ENCODE measurements at regions not wholly inside any gene's neighbourhood (a gene's known extent, or its start where the extent isn't known, plus 50 kb on each side); places are given as distances from the start of the nearest gene placed in this dataset.
A peak's percentile ranks its signal among the peaks of the same experiment; 100 is the strongest.

- intact Hi-C loops (cut with micrococcal nuclease): loop anchor here (2.0 to 5.0 kb wide), 2 partner anchors 62 to 236 kb away; no protein-coding TSS in a partner anchor
- H3K9me2 ChIP-seq (replicated peaks; ENCODE audit: low read length): no peaks in the 10 kb centered on the region
- CTCF ChIA-PET: interaction anchor here (0.6 kb wide), 1 partner anchor 62 kb away, joined by 3 read pairs; no protein-coding TSS in a partner anchor
These were observed 626.1 kb downstream of the DACH1 start for GRCh38 chr13:71240911-71241310.

DNA sequence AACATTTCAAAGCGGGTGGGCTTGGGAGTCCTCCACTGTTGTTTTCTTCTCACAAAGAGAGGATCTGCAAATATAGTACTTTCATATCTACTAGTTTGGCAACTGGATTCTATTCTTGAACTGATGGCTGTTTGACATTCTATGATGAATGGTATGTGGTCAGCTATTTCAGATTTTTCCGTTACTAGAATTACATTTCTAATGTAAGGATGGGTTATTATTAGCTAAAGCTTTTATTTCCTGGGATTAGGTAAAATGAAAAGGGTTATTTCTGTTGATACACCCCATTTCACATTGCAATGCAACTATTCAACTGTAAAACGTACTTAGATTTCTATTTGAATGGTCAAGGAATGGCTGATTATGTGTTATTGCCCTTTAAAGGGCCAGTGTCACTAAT is 629.7 kb downstream of the DACH1 start:
- CTCF ChIA-PET: no interaction called here

More at GRCh38 chr13:71240911-71241310, 626.1 kb downstream of the DACH1 start:
- no peaks in the 10 kb centered on the region for H3F3A ChIP-seq (ENCODE audit: low read length, unreplicated experiment)
- ATAC-seq (peak; percentile 86), DNase-seq (peak; percentile 35)
- H3K9me3 ChIP-seq (ENCODE audit: low read length): no peaks in the 10 kb centered on the region
- H3K4me2 ChIP-seq (ENCODE audit: low read length): no peak overlapping the region
- H3K27ac ChIP-seq (ENCODE audit: low read length): no peak overlapping the region
- BruUV-seq (replicated peaks): no TSS peak
- no peak overlapping the region for H3K9ac ChIP-seq (ENCODE audit: low read length)
- TF ChIP-seq EZH2 (IDR thresholded peaks at IDR 0.05; ENCODE audit: low read length, unreplicated experiment) (no peak), EZH2phosphoT487 (IDR thresholded peaks at IDR 0.05; ENCODE audit: borderline replicate concordance, low read length) (no peak)
- TF ChIP-seq, protein P1, sequence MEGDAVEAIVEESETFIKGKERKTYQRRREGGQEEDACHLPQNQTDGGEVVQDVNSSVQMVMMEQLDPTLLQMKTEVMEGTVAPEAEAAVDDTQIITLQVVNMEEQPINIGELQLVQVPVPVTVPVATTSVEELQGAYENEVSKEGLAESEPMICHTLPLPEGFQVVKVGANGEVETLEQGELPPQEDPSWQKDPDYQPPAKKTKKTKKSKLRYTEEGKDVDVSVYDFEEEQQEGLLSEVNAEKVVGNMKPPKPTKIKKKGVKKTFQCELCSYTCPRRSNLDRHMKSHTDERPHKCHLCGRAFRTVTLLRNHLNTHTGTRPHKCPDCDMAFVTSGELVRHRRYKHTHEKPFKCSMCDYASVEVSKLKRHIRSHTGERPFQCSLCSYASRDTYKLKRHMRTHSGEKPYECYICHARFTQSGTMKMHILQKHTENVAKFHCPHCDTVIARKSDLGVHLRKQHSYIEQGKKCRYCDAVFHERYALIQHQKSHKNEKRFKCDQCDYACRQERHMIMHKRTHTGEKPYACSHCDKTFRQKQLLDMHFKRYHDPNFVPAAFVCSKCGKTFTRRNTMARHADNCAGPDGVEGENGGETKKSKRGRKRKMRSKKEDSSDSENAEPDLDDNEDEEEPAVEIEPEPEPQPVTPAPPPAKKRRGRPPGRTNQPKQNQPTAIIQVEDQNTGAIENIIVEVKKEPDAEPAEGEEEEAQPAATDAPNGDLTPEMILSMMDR (conservative IDR thresholded peaks at IDR 0.05; ENCODE audit: low read depth, low read length): peak; percentile 63
- no peaks in the 10 kb centered on the region for H4K20me1 ChIP-seq (ENCODE audit: low read length)
- H2AFZ ChIP-seq (ENCODE audit: low read length): no peak overlapping the region
- no peaks in the 10 kb centered on the region for H3K27me3 ChIP-seq (ENCODE audit: low read length)
- POLR2A ChIA-PET (ENCODE audit: unreplicated experiment): no interaction called here
- H3K36me3 ChIP-seq (ENCODE audit: low read depth, low read length): no peaks in the 10 kb centered on the region
- no peak overlapping the region for H3K4me3 ChIP-seq (ENCODE audit: low read length)
- H3K4me1 ChIP-seq (ENCODE audit: insufficient read depth, low read length): no peaks in the 10 kb centered on the region
- no peaks in the 10 kb centered on the region for H3K79me2 ChIP-seq (ENCODE audit: low read length)

More for the DNA sequence above, 629.7 kb downstream of the DACH1 start:
- Histone ChIP-seq H3K9ac (ENCODE audit: low read length) (no peak overlapping the region), H3K4me1 (ENCODE audit: insufficient read depth, low read length) (no peaks in the 10 kb centered on the region), H3K4me3 (ENCODE audit: low read length) (no peak overlapping the region), H3K9me3 (ENCODE audit: low read length) (no peaks in the 10 kb centered on the region), H3K79me2 (ENCODE audit: low read length) (no peaks in the 10 kb centered on the region), H3K9me2 (replicated peaks; ENCODE audit: low read length) (no peaks in the 10 kb centered on the region), H3F3A (ENCODE audit: low read length, unreplicated experiment) (no peaks in the 10 kb centered on the region), H3K4me2 (ENCODE audit: low read length) (no peak overlapping the region), H3K27me3 (ENCODE audit: low read length) (no peaks in the 10 kb centered on the region), H3K27ac (ENCODE audit: low read length) (no peak overlapping the region), H3K36me3 (ENCODE audit: low read depth, low read length) (no peaks in the 10 kb centered on the region), H4K20me1 (ENCODE audit: low read length) (no peaks in the 10 kb centered on the region), H2AFZ (ENCODE audit: low read length) (no peak overlapping the region)
- no peak for DNase-seq
- POLR2A ChIA-PET (ENCODE audit: unreplicated experiment): no interaction called here
- intact Hi-C loops (cut with micrococcal nuclease): no loop called here
- no peak for TF ChIP-seq EZH2phosphoT487 (IDR thresholded peaks at IDR 0.05; ENCODE audit: borderline replicate concordance, low read length)
- TF ChIP-seq EZH2 (IDR thresholded peaks at IDR 0.05; ENCODE audit: low read length, unreplicated experiment): no peak
- TF ChIP-seq, protein P1 (conservative IDR thresholded peaks at IDR 0.05; ENCODE audit: low read depth, low read length): no peak
- no TSS peak for BruUV-seq (replicated peaks)
- no peak for ATAC-seq
